ENCODE measurements at regions not wholly inside any gene's neighbourhood (a gene's known extent, or its start where the extent isn't known, plus 50 kb on each side); places are given as distances from the start of the nearest gene placed in this dataset.

- TF ChIP-seq POLR2A (IDR thresholded peaks at IDR 0.05): no peak
- no peak for TF ChIP-seq CTCF (IDR thresholded peaks at IDR 0.05 in 4 of 5, conservative IDR thresholded peaks at IDR 0.05 in 1 of 5)
Measured at GRCh38 chr6:80544976-80545722, 438.7 kb downstream of the BCKDHB start.

Data from gastrocnemius medialis (tissue), 4 donors.